ENCODE measurements at regions not wholly inside any gene's neighbourhood (a gene's known extent, or its start where the extent isn't known, plus 50 kb on each side); places are given as distances from the start of the nearest gene placed in this dataset.

DNA sequence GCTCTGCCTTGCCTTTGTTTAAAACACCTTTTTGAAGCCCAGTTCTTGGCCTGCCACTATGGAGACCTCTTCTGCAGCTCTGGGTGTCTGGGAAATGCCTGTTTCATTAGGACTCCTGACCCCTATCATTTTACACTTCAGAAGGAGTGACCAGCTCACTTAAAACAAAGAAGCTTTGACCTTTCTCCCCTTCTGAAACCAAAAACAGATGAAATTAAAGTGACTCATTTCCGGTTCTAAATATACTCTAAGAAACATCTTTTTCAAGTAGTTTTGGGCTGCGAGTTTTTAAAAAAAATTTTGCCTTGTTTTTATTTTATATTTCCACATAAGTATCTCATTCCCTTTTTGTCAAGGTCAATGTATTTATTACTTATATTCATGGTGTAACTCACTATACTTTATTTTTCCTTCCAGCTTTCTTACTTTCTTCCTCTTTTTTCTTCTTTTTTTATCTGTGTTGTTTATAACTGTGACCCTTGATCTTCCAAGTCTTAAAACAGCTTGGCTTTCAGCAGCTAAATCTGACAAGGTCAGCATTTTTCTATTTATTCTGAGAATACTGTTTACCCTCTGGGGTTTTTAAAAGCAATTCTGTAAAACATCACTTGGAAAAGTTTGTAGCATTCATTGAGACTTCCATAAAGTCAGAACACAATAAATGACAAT is 672.9 kb downstream of the NR2F1-AS1 start:
- TF ChIP-seq EZH2phosphoT487 (IDR thresholded peaks at IDR 0.05; ENCODE audit: borderline replicate concordance) = no peak
- TF ChIP-seq, protein P1, sequence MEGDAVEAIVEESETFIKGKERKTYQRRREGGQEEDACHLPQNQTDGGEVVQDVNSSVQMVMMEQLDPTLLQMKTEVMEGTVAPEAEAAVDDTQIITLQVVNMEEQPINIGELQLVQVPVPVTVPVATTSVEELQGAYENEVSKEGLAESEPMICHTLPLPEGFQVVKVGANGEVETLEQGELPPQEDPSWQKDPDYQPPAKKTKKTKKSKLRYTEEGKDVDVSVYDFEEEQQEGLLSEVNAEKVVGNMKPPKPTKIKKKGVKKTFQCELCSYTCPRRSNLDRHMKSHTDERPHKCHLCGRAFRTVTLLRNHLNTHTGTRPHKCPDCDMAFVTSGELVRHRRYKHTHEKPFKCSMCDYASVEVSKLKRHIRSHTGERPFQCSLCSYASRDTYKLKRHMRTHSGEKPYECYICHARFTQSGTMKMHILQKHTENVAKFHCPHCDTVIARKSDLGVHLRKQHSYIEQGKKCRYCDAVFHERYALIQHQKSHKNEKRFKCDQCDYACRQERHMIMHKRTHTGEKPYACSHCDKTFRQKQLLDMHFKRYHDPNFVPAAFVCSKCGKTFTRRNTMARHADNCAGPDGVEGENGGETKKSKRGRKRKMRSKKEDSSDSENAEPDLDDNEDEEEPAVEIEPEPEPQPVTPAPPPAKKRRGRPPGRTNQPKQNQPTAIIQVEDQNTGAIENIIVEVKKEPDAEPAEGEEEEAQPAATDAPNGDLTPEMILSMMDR (conservative IDR thresholded peaks at IDR 0.05; ENCODE audit: low read length) = no peak
- H3K36me3 ChIP-seq (ENCODE audit: insufficient read depth, low read length) = no peaks in the 10 kb centered on the region
- no peaks in the 10 kb centered on the region for H3F3A ChIP-seq (ENCODE audit: low read depth)
- H3K9me3 ChIP-seq (ENCODE audit: insufficient read depth, low read depth, low read length) = no peaks in the 10 kb centered on the region
- no peaks in the 10 kb centered on the region for H4K20me1 ChIP-seq (ENCODE audit: insufficient read depth, low read length, poor library complexity, severe bottlenecking)
- no peaks in the 10 kb centered on the region for H3K9me2 ChIP-seq (replicated peaks; ENCODE audit: low read depth, low read length)
- no peaks in the 10 kb centered on the region for H3K27me3 ChIP-seq (ENCODE audit: insufficient read depth, low read length, poor library complexity, severe bottlenecking)
- H3K4me2 ChIP-seq (ENCODE audit: low read depth, low read length, poor library complexity, severe bottlenecking) = no peak overlapping the region
- no peak overlapping the region for H3K4me3 ChIP-seq (ENCODE audit: low read length, poor library complexity, severe bottlenecking)
- H3K4me1 ChIP-seq (ENCODE audit: insufficient read depth, low read length, poor library complexity, severe bottlenecking) = no peaks in the 10 kb centered on the region
- H3K9ac ChIP-seq (ENCODE audit: low read depth, low read length, poor library complexity, severe bottlenecking) = no peak overlapping the region
- no peaks in the 10 kb centered on the region for H3K79me2 ChIP-seq (ENCODE audit: insufficient read depth, low read length)
- H2AFZ ChIP-seq (ENCODE audit: low read length) = no peak overlapping the region

DNA sequence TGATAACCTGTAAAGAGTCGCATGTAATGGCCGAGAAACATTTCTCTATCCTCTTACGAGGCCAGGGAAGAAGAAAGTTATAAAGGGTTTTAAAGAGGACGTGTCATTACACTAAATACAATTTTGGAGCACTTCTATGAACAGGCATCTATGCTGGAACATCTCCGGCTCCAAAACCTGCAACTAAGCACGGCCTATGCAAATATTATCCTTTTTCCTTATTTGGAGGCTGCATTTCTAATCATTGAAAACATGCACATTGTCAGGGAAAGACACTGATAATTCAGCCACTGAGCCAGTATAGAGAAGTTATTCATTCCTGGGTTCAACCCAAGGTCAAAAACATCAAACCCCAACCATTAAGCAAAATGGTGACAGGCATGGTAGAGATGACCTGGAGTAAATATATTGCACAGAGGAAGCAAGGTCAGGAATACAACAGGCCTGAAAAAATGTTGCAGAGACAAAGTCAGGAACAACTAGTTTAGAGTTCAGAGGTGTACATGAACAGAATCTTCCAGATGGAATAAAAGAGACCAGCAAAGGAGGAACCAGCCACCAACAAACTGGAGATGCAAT is 674.1 kb downstream of the NR2F1-AS1 start:
- no peaks in the 10 kb centered on the region for H3K9me3 ChIP-seq (ENCODE audit: insufficient read depth, low read depth, low read length)
- no peak overlapping the region for H3K4me2 ChIP-seq (ENCODE audit: low read depth, low read length, poor library complexity, severe bottlenecking)

DNA sequence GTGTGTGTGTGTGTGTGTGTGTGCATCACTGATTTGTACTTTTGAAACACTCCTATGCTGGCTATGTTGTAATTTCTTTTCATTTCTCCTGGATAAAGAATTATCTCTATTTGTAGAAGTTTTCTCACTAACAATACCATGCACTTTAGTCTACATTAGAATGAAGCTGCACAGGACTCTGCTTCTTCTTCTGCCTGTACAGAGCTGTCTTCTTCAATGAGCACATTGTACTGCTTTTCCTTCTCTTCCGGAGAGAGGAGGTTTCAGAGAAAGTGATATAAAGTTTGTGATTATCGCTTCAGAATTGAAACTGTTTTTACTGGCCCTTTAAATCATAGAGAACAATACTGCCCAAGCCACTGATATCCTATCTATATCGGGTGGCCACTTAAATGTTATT is 677.0 kb downstream of the NR2F1-AS1 start:
- TF ChIP-seq, protein P1 (conservative IDR thresholded peaks at IDR 0.05; ENCODE audit: low read length) = no peak
- no peak for TF ChIP-seq EZH2phosphoT487 (IDR thresholded peaks at IDR 0.05; ENCODE audit: borderline replicate concordance)
- Histone ChIP-seq H3K79me2 (ENCODE audit: insufficient read depth, low read length) (no peaks in the 10 kb centered on the region), H3K27me3 (ENCODE audit: insufficient read depth, low read length, poor library complexity, severe bottlenecking) (no peaks in the 10 kb centered on the region), H3K36me3 (ENCODE audit: insufficient read depth, low read length) (no peaks in the 10 kb centered on the region), H3K9me3 (ENCODE audit: insufficient read depth, low read depth, low read length) (no peaks in the 10 kb centered on the region), H3K4me3 (ENCODE audit: low read length, poor library complexity, severe bottlenecking) (no peak overlapping the region), H3K4me2 (ENCODE audit: low read depth, low read length, poor library complexity, severe bottlenecking) (no peak overlapping the region), H3F3A (ENCODE audit: low read depth) (no peaks in the 10 kb centered on the region), H4K20me1 (ENCODE audit: insufficient read depth, low read length, poor library complexity, severe bottlenecking) (no peaks in the 10 kb centered on the region), H3K4me1 (ENCODE audit: insufficient read depth, low read length, poor library complexity, severe bottlenecking) (no peaks in the 10 kb centered on the region), H3K9me2 (replicated peaks; ENCODE audit: low read depth, low read length) (no peaks in the 10 kb centered on the region), H3K9ac (ENCODE audit: low read depth, low read length, poor library complexity, severe bottlenecking) (no peak overlapping the region), H2AFZ (ENCODE audit: low read length) (no peak overlapping the region)

More for the DNA sequence above, 674.1 kb downstream of the NR2F1-AS1 start:
- no peaks in the 10 kb centered on the region for H4K20me1 ChIP-seq (ENCODE audit: insufficient read depth, low read length, poor library complexity, severe bottlenecking)
- H3K9me2 ChIP-seq (replicated peaks; ENCODE audit: low read depth, low read length) = no peaks in the 10 kb centered on the region
- no peaks in the 10 kb centered on the region for H3K27me3 ChIP-seq (ENCODE audit: insufficient read depth, low read length, poor library complexity, severe bottlenecking)
- H3K4me1 ChIP-seq (ENCODE audit: insufficient read depth, low read length, poor library complexity, severe bottlenecking) = no peaks in the 10 kb centered on the region
- TF ChIP-seq EZH2phosphoT487 (IDR thresholded peaks at IDR 0.05; ENCODE audit: borderline replicate concordance) = no peak
- TF ChIP-seq, protein P1 (conservative IDR thresholded peaks at IDR 0.05; ENCODE audit: low read length) = no peak
- no peak overlapping the region for H3K4me3 ChIP-seq (ENCODE audit: low read length, poor library complexity, severe bottlenecking)
- no peaks in the 10 kb centered on the region for H3K79me2 ChIP-seq (ENCODE audit: insufficient read depth, low read length)
- no peak overlapping the region for H2AFZ ChIP-seq (ENCODE audit: low read length)
- H3K9ac ChIP-seq (ENCODE audit: low read depth, low read length, poor library complexity, severe bottlenecking) = no peak overlapping the region
- H3F3A ChIP-seq (ENCODE audit: low read depth) = no peaks in the 10 kb centered on the region
- no peaks in the 10 kb centered on the region for H3K36me3 ChIP-seq (ENCODE audit: insufficient read depth, low read length)

Data from Loucy (cell line).